IMR-90 (cell line): ENCODE measurements at regions not wholly inside any gene's neighbourhood (a gene's known extent, or its start where the extent isn't known, plus 50 kb on each side); places are given as distances from the start of the nearest gene placed in this dataset.

ENCODE experiments used
- ATAC-seq: fragments of 200-7000 bp; cut with Tn5 transposase; 2 replicates; pipeline ENCODE4 v1.9.1; 2020; ENCODE audit warnings: low read depth, mild to moderate bottlenecking, moderate library complexity
- BruUV-seq: library from RNA; stranded (reverse); fragments of 400-500 nt; replicated peaks from 2 replicates; lab custom pipeline; 2021; lab: Mats Ljungman, UMichigan
- CTCF ChIA-PET: fragments of 300-600 bp; formaldehyde crosslinking; extraction: SDS; loops from one replicate; lab custom pipeline; 2021; ENCODE audit warnings: antibody characterized with exemption; lab: Yijun Ruan, JAX
- POLR2A ChIA-PET: fragments of 300-600 bp; sonication (Branson Sonifier 250); formaldehyde crosslinking; loops from one replicate; lab custom pipeline; 2022; ENCODE audit warnings: antibody characterized with exemption; ENCODE audit not compliant: unreplicated experiment; lab: Charles Lee
- DNase-seq: peaks from one replicate; pipeline ENCODE4 v3.0.0; 2013
- H2AFZ ChIP-seq: replicated peaks from 2 replicates; pipeline ENCODE3; 2013; ENCODE audit warnings: low read length, mild to moderate bottlenecking; ENCODE audit not compliant: poor library complexity
- H2AK5ac ChIP-seq: 2 replicates; pipeline ENCODE4 v1.6.1; 2013; ENCODE audit warnings: low read depth, low read length, inconsistent platforms
- H2AK9ac ChIP-seq: replicated peaks from 2 replicates; pipeline ENCODE3; 2013; ENCODE audit warnings: mild to moderate bottlenecking, low read depth, low read length, moderate library complexity; ENCODE audit not compliant: poor library complexity
- H2BK120ac ChIP-seq: 2 replicates; pipeline ENCODE4 v1.6.1; 2013; ENCODE audit warnings: low read depth, low read length, inconsistent platforms
- H2BK15ac ChIP-seq: 3 replicates; pipeline ENCODE4 v1.6.1; 2013; ENCODE audit warnings: low read depth, low read length, inconsistent platforms
- H2BK20ac ChIP-seq: 2 replicates; pipeline ENCODE4 v1.6.1; 2013; ENCODE audit warnings: low read depth, mild to moderate bottlenecking, inconsistent platforms, low read length, moderate library complexity
- H2BK5ac ChIP-seq: 2 replicates; pipeline ENCODE4 v1.6.1; 2013; ENCODE audit warnings: mild to moderate bottlenecking, low read depth, low read length, inconsistent platforms; ENCODE audit not compliant: poor library complexity, severe bottlenecking
- H3K14ac ChIP-seq: replicated peaks from 2 replicates; pipeline ENCODE4 v1.6.1; 2013; ENCODE audit warnings: low read depth, low read length, inconsistent platforms
- H3K18ac ChIP-seq: 2 replicates; pipeline ENCODE4 v1.6.1; 2013; ENCODE audit warnings: low read depth, low read length, control low read depth
- H3K23ac ChIP-seq: 2 replicates; pipeline ENCODE4 v1.6.1; 2013; ENCODE audit warnings: low read depth, low read length, inconsistent platforms
- H3K27ac ChIP-seq: 2 replicates; pipeline ENCODE4 v1.5.1; 2013; ENCODE audit warnings: mild to moderate bottlenecking, control low read depth, low read length; ENCODE audit not compliant: insufficient read depth
- H3K27me3 ChIP-seq: 2 replicates; pipeline ENCODE4 v1.6.1; 2013; ENCODE audit warnings: low read length; ENCODE audit not compliant: control insufficient read depth, insufficient read depth
- H3K36me3 ChIP-seq: 2 replicates; pipeline ENCODE4 v1.6.1; 2013; ENCODE audit warnings: low read length, mixed read lengths; ENCODE audit not compliant: control insufficient read depth, insufficient read depth
- H3K4ac ChIP-seq: 2 replicates; pipeline ENCODE4 v1.6.1; 2013; ENCODE audit warnings: low read depth, low read length, inconsistent platforms
- H3K4me1 ChIP-seq: 2 replicates; pipeline ENCODE4 v1.6.1; 2013; ENCODE audit warnings: low read length, mixed read lengths; ENCODE audit not compliant: control insufficient read depth, insufficient read depth
- H3K4me2 ChIP-seq: 2 replicates; pipeline ENCODE4 v1.6.1; 2013; ENCODE audit warnings: low read depth, mild to moderate bottlenecking, control low read depth, low read length, moderate library complexity
- H3K4me3 ChIP-seq: 2 replicates; pipeline ENCODE4 v1.5.1; 2013; ENCODE audit warnings: low read depth, mild to moderate bottlenecking, control low read depth, low read length, moderate library complexity; ENCODE audit not compliant: insufficient read depth
- H3K56ac ChIP-seq: 2 replicates; pipeline ENCODE4 v1.6.1; 2013; ENCODE audit warnings: low read length, inconsistent platforms; ENCODE audit not compliant: insufficient read depth; ENCODE audit errors: extremely low read depth
- H3K79me1 ChIP-seq, 2 experiments: 2 replicates each; pipeline ENCODE4 v1.6.1; 2013; ENCODE audit warnings: low read length in 2 of 2, inconsistent platforms in 1 of 2, low read depth in 1 of 2
- H3K9ac ChIP-seq: 2 replicates; pipeline ENCODE4 v1.6.1; 2013; ENCODE audit warnings: low read depth, low read length, control low read depth
- H3K9me1 ChIP-seq: 2 replicates; pipeline ENCODE4 v1.6.1; 2013; ENCODE audit warnings: low read length, inconsistent platforms; ENCODE audit not compliant: insufficient read depth
- H3K9me3 ChIP-seq: 2 replicates; pipeline ENCODE4 v1.6.1; 2013; ENCODE audit warnings: low read length; ENCODE audit not compliant: control insufficient read depth, insufficient read depth
- H4K20me1 ChIP-seq: 2 replicates; pipeline ENCODE4 v1.6.1; 2013; ENCODE audit warnings: low read length, inconsistent platforms; ENCODE audit not compliant: insufficient read depth
- H4K5ac ChIP-seq: 2 replicates; pipeline ENCODE4 v1.6.1; 2013; ENCODE audit warnings: mild to moderate bottlenecking, low read depth, low read length, control low read depth
- H4K8ac ChIP-seq, 2 experiments: 2 replicates each; pipeline ENCODE4 v1.6.1; 2013; ENCODE audit warnings: low read depth in 2 of 2, low read length in 2 of 2, control low read depth in 1 of 2, inconsistent platforms in 1 of 2
- H4K91ac ChIP-seq: 2 replicates; pipeline ENCODE4 v1.6.1; 2013; ENCODE audit warnings: low read depth, low read length, inconsistent platforms; ENCODE audit not compliant: insufficient read depth
- MAFK ChIP-seq: IDR thresholded peaks from 2 replicates; pipeline ENCODE4 v1.6.1; 2012; ENCODE audit warnings: low read depth, low read length, improper control_type of control experiment
- RFX5 ChIP-seq: IDR thresholded peaks from 2 replicates; pipeline ENCODE4 v1.8.0; 2012; ENCODE audit warnings: low read depth, mild to moderate bottlenecking, low read length, moderate library complexity
- WGBS, 2 experiments: methylation state at CpG; one replicate each; pipeline versions ENCODE4 v1.1.5 to v1.1.7; 2013; ENCODE audit warnings: missing lambda C conversion rate in 2 of 2; ENCODE audit not compliant: insufficient read length in 1 of 2; ENCODE audit errors: extremely low coverage in 2 of 2; 5-methylcytosine and 5-hydroxymethylcytosine counted together
- dilution Hi-C: fragments of 300-500 bp; cut with HindIII; formaldehyde crosslinking; loops from one replicate; pipeline ENCODE4 v1.14.3; 2018; ENCODE audit warnings: low sequenced_read_pairs; ENCODE audit not compliant: unreplicated experiment
- in situ Hi-C: fragments of 300-500 bp; cut with MboI; formaldehyde crosslinking; loops from 3 replicates; pipeline ENCODE4 v1.14.3; 2019; ENCODE audit warnings: low sequenced_read_pairs, inconsistent platforms, mixed read lengths
- intact Hi-C: fragments of 100-400 bp; cut with micrococcal nuclease; formaldehyde crosslinking; loops from 2 replicates; pipeline ENCODE4 v1.10.0; 2022

GRCh38 chr5:67925511-67925910, 290.0 kb upstream of the PIK3R1 start:
- ATAC-seq, result no peak
- in situ Hi-C loops (no loop called here), intact Hi-C loops (no loop called here), dilution Hi-C loops (no loop called here)
- Histone ChIP-seq H3K23ac (no peak overlapping the region), H3K27ac (no peak overlapping the region), H2AFZ (no peak overlapping the region), H2BK5ac (no peak overlapping the region), H2BK120ac (no peak overlapping the region), H3K27me3 (no peaks in the 10 kb centered on the region), H4K5ac (no peak overlapping the region), H3K18ac (no peak overlapping the region), H2AK9ac (no peak overlapping the region), H3K14ac (no peak overlapping the region), H3K9me1 (no peaks in the 10 kb centered on the region), H3K4me3 (no peak overlapping the region), H3K4me2 (no peak overlapping the region), H3K9ac (no peak overlapping the region), H3K79me1 (no peaks in the 10 kb centered on the region), H4K20me1 (no peaks in the 10 kb centered on the region), H2BK20ac (no peak overlapping the region), H4K91ac (no peak overlapping the region), H3K4me1 (no peaks in the 10 kb centered on the region), H2AK5ac (no peak overlapping the region), H3K56ac (no peak overlapping the region), H2BK15ac (no peak overlapping the region), H3K36me3 (no peaks in the 10 kb centered on the region), H4K8ac (no peak overlapping the region), H3K4ac (no peak overlapping the region), H3K9me3 (no peaks in the 10 kb centered on the region)
- 17% methylated on average over 1 of the region's 5 CpGs; no CpG with 5 or more reads in 1 of the 2 experiments for WGBS, 2 experiments
- ChIA-PET CTCF (no interaction called here), POLR2A (no interaction called here)
- no peak for DNase-seq
- TF ChIP-seq MAFK (no peak), RFX5 (no peak)
- BruUV-seq, result no TSS peak
